Ishikawa (cell line): ENCODE measurements at regions not wholly inside any gene's neighbourhood (a gene's known extent, or its start where the extent isn't known, plus 50 kb on each side); places are given as distances from the start of the nearest gene placed in this dataset.

ENCODE experiments used
- CEBPB ChIP-seq: IDR thresholded peaks from 2 replicates; pipeline ENCODE4 v1.6.1; 2012
- EP300 ChIP-seq: IDR thresholded peaks from 2 replicates; pipeline ENCODE4 v1.6.1; 2012; ENCODE audit warnings: borderline replicate concordance
- NFIC ChIP-seq: IDR thresholded peaks from 2 replicates; pipeline ENCODE4 v1.6.1; 2012
- TAF1 ChIP-seq: IDR thresholded peaks from 2 replicates; pipeline ENCODE4 v1.6.1; 2012; ENCODE audit warnings: low read depth, mild to moderate bottlenecking
- TEAD4 ChIP-seq: IDR thresholded peaks from 2 replicates; pipeline ENCODE4 v1.6.1; 2012

- TF ChIP-seq TEAD4 (no peak), CEBPB (no peak), NFIC (no peak), TAF1 (no peak), EP300 (no peak)
Measured at GRCh38 chr10:121312587-121312986, 285.7 kb downstream of the FGFR2 start.
